Activated naive CD4-positive, alpha-beta T cell treated with anti-CD3 and anti-CD28 coated beads, Interleukin-2, amount 50 U/mL, for 72 hours (primary cell): ENCODE measurements at regions not wholly inside any gene's neighbourhood (a gene's known extent, or its start where the extent isn't known, plus 50 kb on each side); places are given as distances from the start of the nearest gene placed in this dataset.

Experiments
- ATAC-seq, 2 donors: fragments of 150-1000 bp; cut with Tn5 transposase; 2 replicates each; pipeline ENCODE4 v1.10.0; 2021; ENCODE audit warnings: mild to moderate bottlenecking in 2 of 2, moderate library complexity in 2 of 2
- DNase-seq, 2 donors: peaks; one replicate each; pipeline ENCODE4 v3.0.0; 2021 to 2022; ENCODE audit warnings: low spot score in 2 of 2
- H3K27ac Mint-ChIP-seq, 2 donors: one replicate each; pipeline ENCODE4 v1.8.0; 2022; ENCODE audit warnings: mild to moderate bottlenecking in 2 of 2, mixed read lengths in 2 of 2
- H3K36me3 Mint-ChIP-seq, 2 donors: one replicate each; pipeline ENCODE4 v1.8.0; 2022; ENCODE audit warnings: mixed read lengths in 2 of 2
- H3K9me3 Mint-ChIP-seq, 2 donors: one replicate each; pipeline ENCODE4 v1.8.0; 2022; ENCODE audit warnings: mixed read lengths in 2 of 2

- ATAC-seq: no peak
- H3K9me3 Mint-ChIP-seq: no peaks in the 10 kb centered on the region
Observed at GRCh38 chr10:43897765-43898419, 249.2 kb upstream of the ZNF32 start.

GRCh38 chr10:43892062-43892770 is 243.5 kb upstream of the ZNF32 start:
- no peak for DNase-seq
- H3K36me3 Mint-ChIP-seq: no peaks in the 10 kb centered on the region

More at GRCh38 chr10:43897765-43898419, 249.2 kb upstream of the ZNF32 start:
- no peak for DNase-seq
- H3K27ac Mint-ChIP-seq: no peak overlapping the region
- no peaks in the 10 kb centered on the region for H3K36me3 Mint-ChIP-seq

DNA sequence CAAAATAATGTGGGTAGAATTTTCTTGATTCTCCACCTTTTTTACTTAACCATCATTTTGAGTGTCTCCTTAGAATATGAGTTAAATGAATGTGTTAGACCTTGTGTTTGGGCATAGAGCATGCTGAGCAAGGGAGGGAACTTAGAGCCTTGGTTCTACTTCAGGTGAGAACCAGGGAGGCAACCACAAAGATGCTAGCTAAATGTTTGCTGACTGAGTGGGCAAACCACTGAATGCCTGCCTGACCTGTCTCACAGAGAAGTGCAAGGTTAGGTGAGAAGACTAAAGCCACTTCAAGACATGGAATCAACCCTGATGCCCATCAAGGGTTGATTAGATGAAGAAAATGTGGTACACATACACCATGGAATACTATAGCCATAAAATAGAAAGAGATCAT is 242.6 kb upstream of the ZNF32 start:
- Mint-ChIP-seq H3K27ac (no peak overlapping the region), H3K36me3 (no peaks in the 10 kb centered on the region), H3K9me3 (no peaks in the 10 kb centered on the region)
- ATAC-seq (no peak), DNase-seq (no peak)

More at GRCh38 chr10:43892062-43892770, 243.5 kb upstream of the ZNF32 start:
- no peak overlapping the region for H3K27ac Mint-ChIP-seq
- ATAC-seq: no peak
- no peaks in the 10 kb centered on the region for H3K9me3 Mint-ChIP-seq

- H3K36me3 Mint-ChIP-seq: no peaks in the 10 kb centered on the region
Observed at GRCh38 chr10:43890124-43890523, 241.4 kb upstream of the ZNF32 start.

DNA sequence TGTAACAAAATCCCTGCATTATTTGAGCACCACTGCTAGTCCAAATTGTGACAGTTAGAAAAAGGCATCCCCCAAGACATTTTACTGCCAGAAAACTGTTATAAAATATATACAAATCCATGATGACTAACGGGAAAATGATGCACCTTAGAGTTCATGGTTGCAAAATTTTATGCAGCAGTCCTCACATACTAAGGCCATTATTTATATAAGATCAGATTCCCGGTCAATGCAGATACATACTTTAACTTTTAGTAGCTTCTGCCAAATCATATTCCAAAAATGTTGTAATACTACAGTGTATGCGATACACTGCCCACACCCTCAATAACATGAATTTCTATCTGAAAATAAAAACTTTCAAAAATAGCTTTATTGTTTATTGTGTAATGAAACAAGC is 239.9 kb upstream of the ZNF32 start:
- no peak overlapping the region for H3K27ac Mint-ChIP-seq
- no peak for ATAC-seq
- H3K9me3 Mint-ChIP-seq: no peaks in the 10 kb centered on the region
- H3K36me3 Mint-ChIP-seq: no peaks in the 10 kb centered on the region
- DNase-seq: no peak

More at GRCh38 chr10:43890124-43890523, 241.4 kb upstream of the ZNF32 start:
- no peak for ATAC-seq
- Mint-ChIP-seq H3K27ac (no peak overlapping the region), H3K9me3 (no peaks in the 10 kb centered on the region)
- DNase-seq: no peak

DNA sequence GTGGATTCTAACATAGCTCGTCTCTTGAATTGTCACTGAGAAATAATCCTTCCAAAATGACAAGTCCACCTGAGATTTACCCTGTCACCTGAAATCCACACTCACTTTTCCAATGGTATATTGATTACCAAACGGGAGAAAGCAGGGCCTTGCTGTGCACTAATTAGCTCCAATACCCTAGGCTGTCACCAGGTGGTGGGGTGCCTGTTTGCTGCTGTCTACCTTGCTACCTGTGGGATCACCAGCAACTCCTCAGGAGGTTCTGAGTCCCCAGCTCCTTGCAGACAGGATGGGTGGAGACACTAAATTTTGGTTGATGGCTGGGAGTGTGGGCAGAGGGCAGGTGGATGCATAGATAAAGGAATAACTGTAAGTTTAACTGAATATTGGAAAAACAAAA is 237.2 kb upstream of the ZNF32 start:
- DNase-seq: no peak
- ATAC-seq: no peak
- no peaks in the 10 kb centered on the region for H3K36me3 Mint-ChIP-seq

GRCh38 chr10:43885252-43885651 is 236.6 kb upstream of the ZNF32 start:
- Mint-ChIP-seq H3K9me3 (no peaks in the 10 kb centered on the region), H3K36me3 (no peaks in the 10 kb centered on the region), H3K27ac (no peak overlapping the region)
- ATAC-seq (no peak), DNase-seq (no peak)

More for the DNA sequence above, 237.2 kb upstream of the ZNF32 start:
- Mint-ChIP-seq H3K27ac (no peak overlapping the region), H3K9me3 (no peaks in the 10 kb centered on the region)

DNA sequence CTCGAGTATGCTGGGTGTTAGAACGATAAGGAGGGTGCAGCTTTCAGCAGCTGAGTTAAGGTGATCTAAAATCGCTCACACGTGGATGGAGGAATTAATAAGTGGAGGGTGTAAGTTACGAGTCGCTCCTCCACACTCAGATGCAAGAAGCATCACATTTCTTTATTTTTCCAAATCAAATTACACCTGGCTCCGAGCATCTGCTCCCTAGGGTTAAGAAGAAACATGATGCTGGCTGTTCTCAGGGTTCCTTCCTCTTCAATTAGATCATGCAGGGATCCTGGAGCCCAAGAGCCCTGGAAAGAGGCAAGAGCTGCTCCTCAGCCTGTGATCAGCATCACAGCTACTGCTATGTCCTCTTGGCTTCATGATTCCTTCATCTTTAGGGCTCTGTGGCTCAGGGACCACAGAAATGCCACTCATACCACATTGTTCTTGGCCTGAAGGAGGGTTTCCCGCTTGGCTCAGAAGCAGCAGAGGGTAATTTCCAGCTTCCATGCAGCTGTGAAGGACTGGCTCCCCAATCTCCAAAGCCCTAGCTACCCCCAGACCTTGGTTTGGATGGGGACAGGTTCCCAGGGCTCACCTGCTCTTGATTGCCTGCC is 235.9 kb upstream of the ZNF32 start:
- Mint-ChIP-seq H3K36me3 (no peaks in the 10 kb centered on the region), H3K27ac (no peak overlapping the region), H3K9me3 (no peaks in the 10 kb centered on the region)
- ATAC-seq (no peak), DNase-seq (no peak)

DNA sequence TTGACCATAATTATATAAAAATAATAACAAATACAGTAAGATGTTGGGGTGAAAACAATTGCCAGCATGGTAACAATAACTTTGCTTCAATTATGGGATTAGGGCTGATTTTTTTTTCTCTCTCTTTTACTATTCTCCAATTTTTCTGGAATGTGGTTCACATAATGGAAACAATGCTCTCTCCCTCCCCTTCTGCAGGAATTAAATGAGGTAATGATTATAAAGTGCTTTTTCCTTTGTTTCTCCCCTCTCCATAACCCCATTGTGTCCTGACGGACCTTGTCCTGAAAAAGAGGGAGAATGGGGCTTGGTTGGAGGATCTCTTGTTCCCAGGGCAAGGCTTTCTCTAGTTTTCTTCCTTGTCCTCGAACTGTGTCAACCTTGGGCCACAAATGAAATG is 234.0 kb upstream of the ZNF32 start:
- DNase-seq: no peak
- H3K27ac Mint-ChIP-seq: no peak overlapping the region
- no peak for ATAC-seq
- H3K9me3 Mint-ChIP-seq: no peaks in the 10 kb centered on the region
- H3K36me3 Mint-ChIP-seq: no peaks in the 10 kb centered on the region

DNA sequence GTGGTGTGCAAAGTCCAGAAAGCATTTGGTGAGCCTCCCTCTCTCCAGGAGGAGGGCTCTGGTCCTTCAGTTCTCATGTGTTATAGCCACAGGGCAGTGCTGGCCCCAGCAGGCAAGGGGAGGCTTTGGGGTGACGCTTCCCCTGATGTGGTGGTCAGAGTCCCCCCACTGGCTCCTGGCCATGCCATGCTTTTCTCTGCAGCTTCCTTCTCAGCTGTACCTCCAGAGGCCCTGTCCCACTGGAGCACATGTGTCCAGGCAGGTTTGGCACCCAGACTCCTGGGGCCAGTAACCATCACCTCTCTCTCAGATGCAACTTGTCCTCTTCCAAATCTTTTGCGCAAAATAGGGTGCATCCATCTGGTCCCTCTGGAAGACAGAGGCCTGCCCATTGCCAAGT is 233.0 kb upstream of the ZNF32 start:
- H3K27ac Mint-ChIP-seq: no peak overlapping the region
- no peak for DNase-seq
- H3K36me3 Mint-ChIP-seq: no peaks in the 10 kb centered on the region
- H3K9me3 Mint-ChIP-seq: no peaks in the 10 kb centered on the region
- ATAC-seq: no peak

DNA sequence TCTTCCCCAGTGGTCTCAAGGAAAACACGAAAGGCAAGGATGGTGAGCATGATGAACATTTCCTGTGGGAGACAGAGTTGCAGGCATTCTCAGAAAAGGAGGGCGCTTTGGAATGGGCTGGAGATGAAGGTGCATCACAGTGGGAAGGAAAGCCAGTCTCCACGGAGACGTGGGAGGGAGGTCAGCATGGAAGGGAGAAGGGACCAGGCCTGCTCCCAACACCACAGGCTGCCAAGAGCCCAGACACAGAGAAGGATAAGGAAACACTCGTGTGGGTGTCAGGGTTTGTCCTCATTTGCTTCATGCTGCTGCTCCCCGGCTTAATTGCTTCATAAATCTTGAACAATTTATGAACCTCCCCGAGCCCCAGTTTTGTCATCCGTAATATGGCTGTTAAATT is 231.5 kb upstream of the ZNF32 start:
- DNase-seq (no peak), ATAC-seq (no peak)
- no peak overlapping the region for H3K27ac Mint-ChIP-seq
- H3K9me3 Mint-ChIP-seq: no peaks in the 10 kb centered on the region
- no peaks in the 10 kb centered on the region for H3K36me3 Mint-ChIP-seq

DNA sequence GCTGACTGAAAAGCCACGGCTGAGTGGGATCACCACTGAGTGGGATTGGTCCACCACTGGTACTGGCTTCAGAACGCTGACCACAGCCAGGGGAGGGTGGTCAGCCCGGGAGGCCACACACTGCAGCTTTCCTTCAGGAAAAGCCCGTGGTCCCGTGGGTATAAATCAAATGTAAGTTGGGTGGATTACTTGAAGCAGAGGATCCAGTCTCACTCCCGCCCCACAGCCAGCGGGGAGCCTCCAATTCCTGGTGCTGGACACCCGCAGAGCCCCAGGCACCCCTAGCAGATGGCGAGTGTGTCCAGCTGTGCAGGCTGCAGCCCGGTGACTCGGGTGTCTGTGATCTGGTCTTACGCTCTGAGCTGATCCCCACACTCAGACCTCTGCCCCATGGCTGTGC is 231.1 kb upstream of the ZNF32 start:
- ATAC-seq (no peak), DNase-seq (no peak)
- no peak overlapping the region for H3K27ac Mint-ChIP-seq
- H3K36me3 Mint-ChIP-seq: no peaks in the 10 kb centered on the region
- H3K9me3 Mint-ChIP-seq: no peaks in the 10 kb centered on the region

DNA sequence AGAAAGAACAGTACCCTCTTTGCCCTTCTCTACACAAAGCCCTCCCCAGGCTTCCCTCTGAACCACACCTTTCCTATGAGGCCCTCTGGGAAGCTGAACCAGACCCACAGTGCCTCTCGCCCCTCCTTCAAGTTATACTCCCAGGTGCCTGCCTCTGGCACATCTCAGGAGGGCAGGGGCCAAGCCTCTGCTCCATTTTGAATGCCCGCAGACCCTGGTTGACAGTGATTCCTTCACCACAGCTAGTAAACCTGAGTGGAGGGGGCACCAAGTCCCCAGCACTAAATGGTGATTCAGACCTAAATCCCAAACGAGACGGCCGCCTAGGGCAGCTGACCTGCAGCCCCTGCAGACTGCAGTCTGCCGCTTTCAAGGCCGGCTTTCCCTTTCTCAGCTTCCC is 230.5 kb upstream of the ZNF32 start:
- no peaks in the 10 kb centered on the region for H3K36me3 Mint-ChIP-seq
- DNase-seq (no peak), ATAC-seq (no peak)
- H3K27ac Mint-ChIP-seq: no peak overlapping the region
- no peaks in the 10 kb centered on the region for H3K9me3 Mint-ChIP-seq

GRCh38 chr10:43878386-43878785 is 229.7 kb upstream of the ZNF32 start:
- ATAC-seq (no peak), DNase-seq (no peak)
- no peaks in the 10 kb centered on the region for H3K9me3 Mint-ChIP-seq
- H3K36me3 Mint-ChIP-seq: no peaks in the 10 kb centered on the region
- no peak overlapping the region for H3K27ac Mint-ChIP-seq

DNA sequence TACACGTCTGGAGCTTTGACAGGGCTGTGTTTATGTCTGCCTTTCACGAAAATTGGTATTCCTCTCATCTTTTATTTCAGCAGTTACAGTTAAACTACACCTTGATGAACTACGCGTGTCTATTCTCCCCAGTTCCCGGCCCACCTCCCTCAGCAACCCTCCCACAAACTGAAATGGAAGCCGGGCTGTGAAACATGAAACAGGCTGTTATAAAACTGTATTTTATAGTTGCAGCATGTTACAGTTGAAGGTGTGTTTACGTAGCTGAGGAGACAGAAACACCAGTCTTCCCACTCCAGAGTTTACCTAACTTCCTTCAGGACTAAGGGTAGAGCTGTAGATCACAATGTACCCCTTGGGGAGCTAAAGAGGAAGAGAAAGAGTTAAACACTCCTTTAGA is 228.3 kb upstream of the ZNF32 start:
- ATAC-seq (no peak), DNase-seq (no peak)
- H3K27ac Mint-ChIP-seq: no peak overlapping the region
- H3K36me3 Mint-ChIP-seq: no peaks in the 10 kb centered on the region
- no peaks in the 10 kb centered on the region for H3K9me3 Mint-ChIP-seq

- ATAC-seq (no peak), DNase-seq (no peak)
- H3K36me3 Mint-ChIP-seq: no peaks in the 10 kb centered on the region
Observed at GRCh38 chr10:43874984-43875383, 226.3 kb upstream of the ZNF32 start.

GRCh38 chr10:43873717-43874116 is 225.0 kb upstream of the ZNF32 start:
- Mint-ChIP-seq H3K27ac (no peak overlapping the region), H3K9me3 (no peaks in the 10 kb centered on the region), H3K36me3 (no peaks in the 10 kb centered on the region)
- no peak for ATAC-seq
- no peak for DNase-seq

More at GRCh38 chr10:43874984-43875383, 226.3 kb upstream of the ZNF32 start:
- H3K27ac Mint-ChIP-seq: no peak overlapping the region
- no peaks in the 10 kb centered on the region for H3K9me3 Mint-ChIP-seq

GRCh38 chr10:43872644-43873043 is 224.0 kb upstream of the ZNF32 start:
- no peak for DNase-seq
- Mint-ChIP-seq H3K36me3 (no peaks in the 10 kb centered on the region), H3K9me3 (no peaks in the 10 kb centered on the region), H3K27ac (no peak overlapping the region)
- ATAC-seq: no peak
